ENCODE measurements at regions not wholly inside any gene's neighbourhood (a gene's known extent, or its start where the extent isn't known, plus 50 kb on each side); places are given as distances from the start of the nearest gene placed in this dataset.
A peak's percentile ranks its signal among the peaks of the same experiment; 100 is the strongest.

DNA sequence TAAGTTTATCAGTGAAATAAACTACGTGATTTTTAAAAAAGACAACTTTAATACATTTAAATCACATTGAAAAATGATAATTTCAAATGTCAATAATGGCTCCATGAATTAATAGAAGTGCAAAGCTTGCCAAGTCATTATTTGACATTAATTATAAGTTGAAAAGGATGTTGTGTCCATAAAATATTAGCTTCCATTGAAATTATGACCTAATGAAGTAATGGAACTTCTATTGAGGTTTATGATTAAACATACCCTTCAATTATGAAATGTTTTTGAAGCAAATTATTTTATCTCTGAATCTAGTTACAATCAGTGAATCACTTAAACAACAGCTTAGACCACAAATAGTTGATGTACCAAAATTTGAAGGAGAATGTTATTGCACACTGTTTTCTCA lies 144.2 kb downstream of the SLITRK6 start:
- FAIRE-seq (peak; percentile 41), DNase-seq (ENCODE audit: insufficient read length, low spot score) (no peak)
- TF ChIP-seq, protein P1, sequence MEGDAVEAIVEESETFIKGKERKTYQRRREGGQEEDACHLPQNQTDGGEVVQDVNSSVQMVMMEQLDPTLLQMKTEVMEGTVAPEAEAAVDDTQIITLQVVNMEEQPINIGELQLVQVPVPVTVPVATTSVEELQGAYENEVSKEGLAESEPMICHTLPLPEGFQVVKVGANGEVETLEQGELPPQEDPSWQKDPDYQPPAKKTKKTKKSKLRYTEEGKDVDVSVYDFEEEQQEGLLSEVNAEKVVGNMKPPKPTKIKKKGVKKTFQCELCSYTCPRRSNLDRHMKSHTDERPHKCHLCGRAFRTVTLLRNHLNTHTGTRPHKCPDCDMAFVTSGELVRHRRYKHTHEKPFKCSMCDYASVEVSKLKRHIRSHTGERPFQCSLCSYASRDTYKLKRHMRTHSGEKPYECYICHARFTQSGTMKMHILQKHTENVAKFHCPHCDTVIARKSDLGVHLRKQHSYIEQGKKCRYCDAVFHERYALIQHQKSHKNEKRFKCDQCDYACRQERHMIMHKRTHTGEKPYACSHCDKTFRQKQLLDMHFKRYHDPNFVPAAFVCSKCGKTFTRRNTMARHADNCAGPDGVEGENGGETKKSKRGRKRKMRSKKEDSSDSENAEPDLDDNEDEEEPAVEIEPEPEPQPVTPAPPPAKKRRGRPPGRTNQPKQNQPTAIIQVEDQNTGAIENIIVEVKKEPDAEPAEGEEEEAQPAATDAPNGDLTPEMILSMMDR (IDR thresholded peaks at IDR 0.05; ENCODE audit: insufficient read depth, missing control alignments): no peak

- TF ChIP-seq, protein P1 (IDR thresholded peaks at IDR 0.05; ENCODE audit: insufficient read depth, missing control alignments): no peak
These were observed 145.0 kb downstream of the SLITRK6 start for GRCh38 chr13:85654227-85654626.

GRCh38 chr13:85653681-85654080 lies 145.5 kb downstream of the SLITRK6 start:
- TF ChIP-seq, protein P1 (IDR thresholded peaks at IDR 0.05; ENCODE audit: insufficient read depth, missing control alignments): no peak
- DNase-seq (ENCODE audit: insufficient read length, low spot score): no peak
- FAIRE-seq: no peak

More at GRCh38 chr13:85654227-85654626, 145.0 kb downstream of the SLITRK6 start:
- no peak for FAIRE-seq
- no peak for DNase-seq (ENCODE audit: insufficient read length, low spot score)

- no peak for DNase-seq (ENCODE audit: insufficient read length, low spot score)
- TF ChIP-seq, protein P1 (IDR thresholded peaks at IDR 0.05; ENCODE audit: insufficient read depth, missing control alignments): no peak
- no peak for FAIRE-seq
These were observed 146.7 kb downstream of the SLITRK6 start for GRCh38 chr13:85652491-85652890.

- FAIRE-seq (no peak), DNase-seq (ENCODE audit: insufficient read length, low spot score) (no peak)
- TF ChIP-seq, protein P1 (IDR thresholded peaks at IDR 0.05; ENCODE audit: insufficient read depth, missing control alignments): no peak
These were observed 147.8 kb downstream of the SLITRK6 start for GRCh38 chr13:85651440-85651839.

DNA sequence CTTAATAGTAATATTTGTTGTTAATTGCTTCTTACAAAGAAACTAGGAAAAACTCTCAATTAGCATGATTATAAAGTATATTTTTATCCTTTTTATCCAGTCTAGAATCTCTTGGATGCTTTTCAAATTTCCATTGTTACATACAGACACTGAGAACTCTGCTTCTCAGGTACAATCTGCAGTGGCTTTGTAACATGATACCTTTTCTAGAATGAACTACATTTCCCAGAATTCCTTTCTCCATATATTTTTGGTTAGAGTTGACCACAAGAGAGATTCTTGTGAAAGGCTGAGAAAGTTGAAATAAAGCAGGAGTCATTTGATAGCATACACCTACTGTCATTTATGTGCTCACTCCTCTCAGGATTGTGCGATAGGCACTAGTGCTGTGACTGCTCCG lies 148.6 kb downstream of the SLITRK6 start:
- TF ChIP-seq, protein P1 (IDR thresholded peaks at IDR 0.05; ENCODE audit: insufficient read depth, missing control alignments): no peak
- DNase-seq (ENCODE audit: insufficient read length, low spot score) (no peak), FAIRE-seq (no peak)

DNA sequence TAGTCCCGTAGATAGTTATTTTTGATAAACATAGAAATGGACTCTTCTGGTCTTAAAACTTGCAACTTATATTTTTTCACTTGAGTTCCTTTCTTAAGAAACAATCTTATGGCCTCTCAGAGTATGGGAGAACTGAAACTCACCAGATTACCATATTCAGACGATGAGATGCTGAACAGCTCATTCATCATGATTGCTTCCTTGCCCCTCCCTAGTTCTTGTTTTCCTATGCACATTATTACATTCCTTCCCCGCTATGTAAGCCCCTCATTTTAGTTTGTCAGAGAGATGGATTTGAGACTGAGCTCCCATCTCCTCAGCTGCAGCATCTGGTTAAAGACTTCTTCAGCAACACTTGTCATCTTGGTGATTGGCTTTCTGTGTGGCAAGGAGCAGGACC lies 158.5 kb downstream of the SLITRK6 start:
- DNase-seq (ENCODE audit: insufficient read length, low spot score): no peak
- FAIRE-seq: no peak
- TF ChIP-seq, protein P1 (IDR thresholded peaks at IDR 0.05; ENCODE audit: insufficient read depth, missing control alignments): no peak
